GM12878 (cell line): ENCODE measurements at regions not wholly inside any gene's neighbourhood (a gene's known extent, or its start where the extent isn't known, plus 50 kb on each side); places are given as distances from the start of the nearest gene placed in this dataset.

Experiments
- ATAC-seq: fragments of 200-7000 bp; cut with Tn5 transposase; 3 replicates; pipeline ENCODE4 v1.9.1; 2020; ENCODE audit warnings: mild to moderate bottlenecking, moderate library complexity
- BruUV-seq: library from RNA; stranded (reverse); fragments of 400-500 nt; replicated peaks from 2 replicates; lab custom pipeline; 2021; lab: Mats Ljungman, UMichigan
- CTCF ChIA-PET: fragments of 300-600 bp; sonication (Branson Sonifier 250); formaldehyde crosslinking; extraction: SDS; loops from one replicate; lab custom pipeline; 2021; ENCODE audit warnings: inconsistent platforms; lab: Yijun Ruan, JAX
- POLR2A ChIA-PET: fragments of 350-600 bp; formaldehyde crosslinking; extraction: SDS; loops from one replicate; lab custom pipeline; 2021; ENCODE audit warnings: inconsistent platforms; lab: Charles Lee
- RAD21 ChIA-PET: fragments of 300-600 bp; sonication (Branson Sonifier 250); formaldehyde crosslinking; loops from one replicate; lab custom pipeline; 2023; ENCODE audit warnings: antibody characterized with exemption; ENCODE audit not compliant: unreplicated experiment; lab: Charles Lee
- SMC1A ChIA-PET: fragments of 300-600 bp; sonication (Branson Sonifier 250); formaldehyde crosslinking; loops from one replicate; lab custom pipeline; 2023; ENCODE audit not compliant: unreplicated experiment, uncharacterized antibody; lab: Charles Lee
- DNase-seq: peaks from one replicate; pipeline ENCODE4 v3.0.0-alpha.2; 2011; ENCODE audit warnings: low read depth, low spot score
- FAIRE-seq: peaks from 3 replicates; lab custom pipeline; 2011; peaks lifted over from hg19 to GRCh38; lab: Jason Lieb, UNC
- H2AFZ ChIP-seq: 2 replicates; pipeline ENCODE4 v1.6.0; 2011; ENCODE audit warnings: low read depth, low read length, control low read depth; ENCODE audit not compliant: control insufficient read depth
- H3K27ac ChIP-seq: 2 replicates; pipeline ENCODE4 v1.5.1; 2011; ENCODE audit warnings: control low read depth; ENCODE audit not compliant: control insufficient read depth, insufficient read depth
- H3K27me3 ChIP-seq, 2 experiments: replicated peaks in 1 of 2; 2 replicates each; pipeline versions ENCODE4 v1.6.0 to v1.6.1; 2011; ENCODE audit warnings: low read length in 1 of 2; ENCODE audit not compliant: control insufficient read depth in 2 of 2, insufficient read depth in 2 of 2
- H3K36me3 ChIP-seq, 2 experiments: 2 replicates each; pipeline ENCODE4 v1.5.1; 2011; ENCODE audit warnings: low read length in 1 of 2; ENCODE audit not compliant: control insufficient read depth in 2 of 2, insufficient read depth in 2 of 2
- H3K4me1 ChIP-seq: 2 replicates; pipeline ENCODE4 v1.6.1; 2011; ENCODE audit warnings: mild to moderate bottlenecking, low read length, moderate library complexity, mixed read lengths; ENCODE audit not compliant: control insufficient read depth, insufficient read depth
- H3K4me2 ChIP-seq: 2 replicates; pipeline ENCODE4 v1.6.0; 2011; ENCODE audit warnings: control low read depth; ENCODE audit not compliant: control insufficient read depth, insufficient read depth
- H3K4me3 ChIP-seq: fragments of 200-600 bp; sonication (generic); 2 replicates; pipeline ENCODE4 v1.5.1; 2016
- H3K79me2 ChIP-seq: 2 replicates; pipeline ENCODE4 v1.6.0; 2011; ENCODE audit warnings: low read length; ENCODE audit not compliant: control insufficient read depth, insufficient read depth
- H3K9ac ChIP-seq: 2 replicates; pipeline ENCODE4 v1.8.0; 2011; ENCODE audit warnings: low read length, control low read depth, mixed read lengths; ENCODE audit not compliant: control insufficient read depth, insufficient read depth
- H3K9me3 ChIP-seq: replicated peaks from 3 replicates; pipeline ENCODE4 v1.5.1; 2011; ENCODE audit warnings: mild to moderate bottlenecking, low read length; ENCODE audit not compliant: control insufficient read depth, insufficient read depth
- H4K20me1 ChIP-seq: 2 replicates; pipeline ENCODE4 v1.6.0; 2011; ENCODE audit not compliant: control insufficient read depth, insufficient read depth
- E4F1 ChIP-seq: fragments of 450-650 bp; IDR thresholded peaks from 2 replicates; pipeline ENCODE4 v1.6.1; 2018; ENCODE audit warnings: borderline replicate concordance, mild to moderate bottlenecking; ENCODE audit not compliant: partially characterized antibody
- EP300 ChIP-seq, 2 experiments: fragments of 150-350 bp in 1 of 2; IDR thresholded peaks; 2 replicates each; pipeline ENCODE4 v1.6.1; 2011 to 2012; ENCODE audit warnings: low read depth in 2 of 2, low read length in 2 of 2, borderline replicate concordance in 1 of 2, improper control_type of control experiment in 1 of 2, inconsistent platforms in 1 of 2; ENCODE audit not compliant: control insufficient read depth in 1 of 2
- NRF1 ChIP-seq: conservative IDR thresholded peaks from 2 replicates; pipeline ENCODE4 v1.6.1; 2011; ENCODE audit warnings: mild to moderate bottlenecking, low read depth, low read length, improper control_type of control experiment
- PAX5 ChIP-seq: IDR thresholded peaks from 2 replicates; pipeline ENCODE4 v1.6.1; 2011; ENCODE audit warnings: low read depth, low read length, borderline replicate concordance
- POLR2AphosphoS2 ChIP-seq: IDR thresholded peaks from 2 replicates; pipeline ENCODE4 v1.6.1; 2011; ENCODE audit warnings: low read depth, mild to moderate bottlenecking, low read length, improper control_type of control experiment, moderate library complexity
- SP1 ChIP-seq: IDR thresholded peaks from one replicate; pipeline ENCODE4 v1.6.1; 2011; ENCODE audit warnings: low read depth, low read length
- SREBF2 ChIP-seq: IDR thresholded peaks from 2 replicates; pipeline ENCODE4 v1.6.1; 2012; ENCODE audit warnings: mild to moderate bottlenecking, low read length
- STAT1 ChIP-seq: fragments of 450-650 bp; conservative IDR thresholded peaks from 2 replicates; pipeline ENCODE4 v1.6.1; 2014; ENCODE audit warnings: antibody characterized with exemption, mild to moderate bottlenecking
- TARDBP ChIP-seq: IDR thresholded peaks from 2 replicates; pipeline ENCODE4 v1.6.1; 2016; ENCODE audit warnings: borderline replicate concordance
- TBL1XR1 ChIP-seq: IDR thresholded peaks from 2 replicates; pipeline ENCODE4 v1.6.1; 2012; ENCODE audit warnings: low read depth, low read length, improper control_type of control experiment
- YY1 ChIP-seq: IDR thresholded peaks from 2 replicates; pipeline ENCODE4 v1.6.1; 2011; ENCODE audit warnings: low read depth, mild to moderate bottlenecking, low read length
- ZBTB33 ChIP-seq: fragments of 450-650 bp; IDR thresholded peaks from 2 replicates; pipeline ENCODE4 v1.6.1; 2017; ENCODE audit warnings: mild to moderate bottlenecking
- ZNF217 ChIP-seq: fragments of 450-650 bp; IDR thresholded peaks from 2 replicates; pipeline ENCODE4 v1.6.1; 2017; ENCODE audit warnings: antibody characterized with exemption, mild to moderate bottlenecking
- ZNF24 ChIP-seq: fragments of 450-650 bp; IDR thresholded peaks from 2 replicates; pipeline ENCODE4 v1.6.1; 2017; ENCODE audit warnings: antibody characterized with exemption, mild to moderate bottlenecking
- ZSCAN29 ChIP-seq: fragments of 450-650 bp; IDR thresholded peaks from 2 replicates; pipeline ENCODE4 v1.6.1; 2017; ENCODE audit warnings: mild to moderate bottlenecking, moderate library complexity
- WGBS: methylation state at CpG from one replicate; pipeline ENCODE4 v1.1.6; 2016; ENCODE audit warnings: low lambda C conversion rate; ENCODE audit not compliant: insufficient replicate concordance, insufficient coverage; ENCODE audit errors: missing lambda C conversion rate; 5-methylcytosine and 5-hydroxymethylcytosine counted together
- in situ Hi-C: fragments of 300-500 bp; cut with MboI; formaldehyde crosslinking; loops from 9 replicates; pipeline ENCODE4 v1.14.3; 2018; ENCODE audit warnings: mixed read lengths
- intact Hi-C: fragments of 100-400 bp; cut with micrococcal nuclease; formaldehyde crosslinking; loops from one replicate; pipeline ENCODE4 v1.14.2; 2022; ENCODE audit not compliant: unreplicated experiment
- TF ChIP-seq, protein P1 (sequence below): IDR thresholded peaks from 2 replicates; pipeline ENCODE4 v1.6.1; 2012; ENCODE audit warnings: low read depth, low read length, improper control_type of control experiment

DNA sequence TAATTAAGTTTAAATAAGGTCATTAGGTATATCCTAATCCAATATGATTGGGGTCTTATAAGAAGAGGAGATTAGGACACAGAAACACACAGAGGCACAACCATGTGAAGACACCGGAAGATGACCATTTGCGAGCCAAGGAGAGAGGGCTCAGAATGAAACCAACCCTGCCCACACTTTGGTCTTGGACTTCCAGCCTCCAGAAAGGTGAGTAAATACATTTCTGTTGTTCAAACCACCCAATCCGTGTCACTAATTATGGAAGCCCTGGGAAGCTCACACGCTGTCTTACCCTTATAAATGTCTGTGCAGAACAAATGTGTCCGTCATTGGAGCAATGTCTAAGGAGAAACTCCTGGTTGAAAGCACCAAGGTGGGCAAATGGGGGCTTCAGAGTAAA, 95.0 kb downstream of the IYD start:
- ChIA-PET POLR2A (no interaction called here), SMC1A (no interaction called here), CTCF (no interaction called here), RAD21 (no interaction called here)
- no peaks in the 10 kb centered on the region for H4K20me1 ChIP-seq
- H2AFZ ChIP-seq: no peak overlapping the region
- no peak overlapping the region for H3K9ac ChIP-seq
- in situ Hi-C loops (no loop called here), intact Hi-C loops (no loop called here)
- FAIRE-seq (no peak), DNase-seq (no peak), ATAC-seq (no peak)
- H3K9me3 ChIP-seq: no peaks in the 10 kb centered on the region
- 51% methylated on average over 5 of the region's 5 CpGs for WGBS
- TF ChIP-seq TBL1XR1: no peak
- TF ChIP-seq PAX5: no peak
- no peak for TF ChIP-seq SP1
- TF ChIP-seq ZNF24: no peak
- TF ChIP-seq NRF1: no peak
- TF ChIP-seq, protein P1, sequence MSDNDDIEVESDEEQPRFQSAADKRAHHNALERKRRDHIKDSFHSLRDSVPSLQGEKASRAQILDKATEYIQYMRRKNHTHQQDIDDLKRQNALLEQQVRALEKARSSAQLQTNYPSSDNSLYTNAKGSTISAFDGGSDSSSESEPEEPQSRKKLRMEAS: no peak
- no peak for TF ChIP-seq POLR2AphosphoS2
- no peak for TF ChIP-seq TARDBP
- no peak for TF ChIP-seq E4F1
- TF ChIP-seq EP300 (IDR thresholded peaks at IDR 0.05; ENCODE audit: borderline replicate concordance in 1 of 2, control insufficient read depth in 1 of 2, low read depth in 2 of 2, low read length in 2 of 2): no peak
- TF ChIP-seq ZSCAN29: no peak
- no peak for TF ChIP-seq ZBTB33
- no peak for TF ChIP-seq YY1
- TF ChIP-seq SREBF2: no peak
- no peak for TF ChIP-seq STAT1
- no peak for TF ChIP-seq ZNF217
- BruUV-seq: no TSS peak
- H3K4me1 ChIP-seq: no peaks in the 10 kb centered on the region
- H3K27ac ChIP-seq: no peak overlapping the region
- no peak overlapping the region for H3K4me3 ChIP-seq
- H3K27me3 ChIP-seq: no peaks in the 10 kb centered on the region; a peak in 1 of 4 replicates
- no peaks in the 10 kb centered on the region for H3K36me3 ChIP-seq
- no peak overlapping the region for H3K4me2 ChIP-seq
- no peaks in the 10 kb centered on the region for H3K79me2 ChIP-seq
